HCT116 (cell line): ENCODE measurements at regions not wholly inside any gene's neighbourhood (a gene's known extent, or its start where the extent isn't known, plus 50 kb on each side); places are given as distances from the start of the nearest gene placed in this dataset.

ENCODE experiments used
- ATAC-seq: fragments of 200-7000 bp; cut with Tn5 transposase; 2 replicates; pipeline ENCODE4 v1.9.1; 2020; ENCODE audit warnings: mild to moderate bottlenecking, moderate library complexity
- BruUV-seq: library from RNA; stranded (reverse); fragments of 400-500 nt; replicated peaks from 2 replicates; lab custom pipeline; 2021; lab: Mats Ljungman, UMichigan
- CTCF ChIA-PET: fragments of 300-600 bp; sonication (Branson Sonifier 250); formaldehyde crosslinking; loops from one replicate; lab custom pipeline; 2021; ENCODE audit warnings: antibody characterized with exemption; lab: Charles Lee
- POLR2A ChIA-PET: fragments of 300-600, 350-600 bp; sonication (Branson Sonifier 250); formaldehyde crosslinking; loops from one replicate; lab custom pipeline; 2021; ENCODE audit warnings: antibody characterized with exemption; lab: Charles Lee
- RAD21 ChIA-PET, 2 experiments: fragments of 300-600 bp; sonication (Branson Sonifier 250); formaldehyde crosslinking; loops; one replicate each; lab custom pipeline; 2023; ENCODE audit warnings: low total read pairs in 2 of 2; ENCODE audit not compliant: uncharacterized antibody in 2 of 2, unreplicated experiment in 2 of 2, low non-redundant PET in 1 of 2; lab: Charles Lee
- DNase-seq: peaks from one replicate; pipeline ENCODE4 v3.0.0-alpha.2; 2010; ENCODE audit warnings: low read depth, low spot score
- H2AFZ ChIP-seq: fragments of 200-600 bp; shearing (Covaris generic), sonication (generic); 2 replicates; pipeline ENCODE4 v1.6.1; 2017; ENCODE audit warnings: low read depth, mixed run types, mixed read lengths, antibody characterized with exemption, low read length; ENCODE audit not compliant: poor library complexity, severe bottlenecking
- H3K27ac ChIP-seq: 2 replicates; pipeline ENCODE4 v1.5.1; 2012; ENCODE audit warnings: low read depth, low read length
- H3K27me3 ChIP-seq: fragments of 200-600 bp; sonication (generic); 2 replicates; pipeline ENCODE4 v1.6.1; 2016; ENCODE audit warnings: mixed run types, low read length, mixed read lengths; ENCODE audit not compliant: insufficient read depth
- H3K36me3 ChIP-seq, 2 experiments: fragments of 200-500 bp in 1 of 2; fragments of 200-600 bp in 1 of 2; sonication (Bioruptor generic) in 1 of 2; sonication (generic) in 1 of 2; 2 replicates each; pipeline versions ENCODE4 v1.5.1 to v1.6.1; 2014 to 2016; ENCODE audit warnings: low read length in 2 of 2, inconsistent platforms in 1 of 2, mixed read lengths in 1 of 2, mixed run types in 1 of 2; ENCODE audit not compliant: insufficient read depth in 2 of 2, control insufficient read depth in 1 of 2
- H3K4me1 ChIP-seq, 2 experiments: fragments of 200-600 bp in 1 of 2; sonication (generic) in 1 of 2; 2 replicates each; pipeline versions ENCODE4 v1.5.1 to v1.6.1; 2012 to 2017; ENCODE audit warnings: low read length in 2 of 2, inconsistent platforms in 1 of 2, mild to moderate bottlenecking in 1 of 2, mixed read lengths in 1 of 2, mixed run types in 1 of 2, moderate library complexity in 1 of 2; ENCODE audit not compliant: insufficient read depth in 2 of 2, control insufficient read depth in 1 of 2
- H3K4me2 ChIP-seq: fragments of 200-600 bp; sonication (generic); 2 replicates; pipeline ENCODE4 v1.6.1; 2017; ENCODE audit warnings: mixed run types, low read length, mixed read lengths
- H3K4me3 ChIP-seq, 2 experiments: fragments of 200-600 bp in 1 of 2; sonication (generic) in 1 of 2; replicated peaks in 1 of 2; 2 replicates each; pipeline ENCODE4 v1.5.1; 2011 to 2016; ENCODE audit warnings: low read length in 2 of 2, control low read depth in 1 of 2, low read depth in 1 of 2, mild to moderate bottlenecking in 1 of 2, mixed read lengths in 1 of 2, mixed run types in 1 of 2
- H3K79me2 ChIP-seq: fragments of 200-600 bp; sonication (generic); 2 replicates; pipeline ENCODE4 v1.6.1; 2017; ENCODE audit warnings: mild to moderate bottlenecking, mixed run types, low read length, moderate library complexity, mixed read lengths; ENCODE audit not compliant: insufficient read depth
- H3K9ac ChIP-seq: fragments of 200-600 bp; sonication (generic); 2 replicates; pipeline ENCODE4 v1.6.1; 2016; ENCODE audit warnings: low read length, mixed read lengths
- H3K9me2 ChIP-seq: fragments of 200-600 bp; sonication (generic), shearing (Covaris generic); 2 replicates; pipeline ENCODE4 v1.6.1; 2017; ENCODE audit warnings: mixed run types, mild to moderate bottlenecking, moderate library complexity; ENCODE audit not compliant: insufficient read depth
- H3K9me3 ChIP-seq, 2 experiments: fragments of 200-500 bp in 1 of 2; fragments of 200-600 bp in 1 of 2; sonication (Bioruptor generic) in 1 of 2; sonication (generic) in 1 of 2; 2 replicates each; pipeline ENCODE4 v1.6.1; 2014 to 2017; ENCODE audit warnings: low read length in 2 of 2, mixed read lengths in 2 of 2, inconsistent platforms in 1 of 2, low read depth in 1 of 2, mild to moderate bottlenecking in 1 of 2, mixed run types in 1 of 2, moderate library complexity in 1 of 2; ENCODE audit not compliant: control insufficient read depth in 1 of 2, insufficient read depth in 1 of 2
- H4K20me1 ChIP-seq: fragments of 200-600 bp; sonication (generic), shearing (Covaris generic); 2 replicates; pipeline ENCODE4 v1.6.1; 2017; ENCODE audit warnings: mixed run types, mild to moderate bottlenecking, moderate library complexity; ENCODE audit not compliant: insufficient read depth
- CEBPB ChIP-seq: IDR thresholded peaks from 2 replicates; pipeline ENCODE4 v1.6.1; 2012; ENCODE audit warnings: low read depth
- EZH2phosphoT487 ChIP-seq: fragments of 200-600 bp; IDR thresholded peaks from 2 replicates; pipeline ENCODE4 v1.6.1; 2018; ENCODE audit warnings: antibody characterized with exemption, borderline replicate concordance
- JUND ChIP-seq: IDR thresholded peaks from 2 replicates; pipeline ENCODE4 v1.6.1; 2012
- POLR2AphosphoS5 ChIP-seq: IDR thresholded peaks from 2 replicates; pipeline ENCODE4 v1.6.1; 2011; ENCODE audit warnings: mild to moderate bottlenecking, low read depth, low read length, moderate library complexity
- SIN3A ChIP-seq: IDR thresholded peaks from 2 replicates; pipeline ENCODE4 v1.6.1; 2012; ENCODE audit warnings: low read depth
- SP1 ChIP-seq: IDR thresholded peaks from 2 replicates; pipeline ENCODE4 v1.6.1; 2012; ENCODE audit warnings: low read depth
- SRF ChIP-seq: IDR thresholded peaks from 2 replicates; pipeline ENCODE4 v1.6.1; 2012; ENCODE audit warnings: low read depth
- ZFX ChIP-seq: fragments of 450-650 bp; IDR thresholded peaks from 2 replicates; pipeline ENCODE4 v1.6.1; 2017
- ZNF274 ChIP-seq: fragments of 200-500 bp; sonication (Bioruptor generic); IDR thresholded peaks from 2 replicates; pipeline ENCODE4 v1.6.1; 2014; ENCODE audit warnings: mild to moderate bottlenecking, low read depth, low read length, inconsistent platforms
- intact Hi-C: fragments of 100-400 bp; cut with micrococcal nuclease; formaldehyde crosslinking; loops from 2 replicates; pipeline ENCODE4 v1.10.0; 2022
- TF ChIP-seq, protein P1 (sequence below): IDR thresholded peaks from 2 replicates; pipeline ENCODE4 v1.6.1; 2012
- TF ChIP-seq, protein P2 (sequence below): IDR thresholded peaks from 2 replicates; pipeline ENCODE4 v1.6.1; 2012
- TF ChIP-seq, protein P3 (sequence below): IDR thresholded peaks from 2 replicates; pipeline ENCODE4 v1.6.1; 2012; ENCODE audit warnings: low read depth

DNA sequence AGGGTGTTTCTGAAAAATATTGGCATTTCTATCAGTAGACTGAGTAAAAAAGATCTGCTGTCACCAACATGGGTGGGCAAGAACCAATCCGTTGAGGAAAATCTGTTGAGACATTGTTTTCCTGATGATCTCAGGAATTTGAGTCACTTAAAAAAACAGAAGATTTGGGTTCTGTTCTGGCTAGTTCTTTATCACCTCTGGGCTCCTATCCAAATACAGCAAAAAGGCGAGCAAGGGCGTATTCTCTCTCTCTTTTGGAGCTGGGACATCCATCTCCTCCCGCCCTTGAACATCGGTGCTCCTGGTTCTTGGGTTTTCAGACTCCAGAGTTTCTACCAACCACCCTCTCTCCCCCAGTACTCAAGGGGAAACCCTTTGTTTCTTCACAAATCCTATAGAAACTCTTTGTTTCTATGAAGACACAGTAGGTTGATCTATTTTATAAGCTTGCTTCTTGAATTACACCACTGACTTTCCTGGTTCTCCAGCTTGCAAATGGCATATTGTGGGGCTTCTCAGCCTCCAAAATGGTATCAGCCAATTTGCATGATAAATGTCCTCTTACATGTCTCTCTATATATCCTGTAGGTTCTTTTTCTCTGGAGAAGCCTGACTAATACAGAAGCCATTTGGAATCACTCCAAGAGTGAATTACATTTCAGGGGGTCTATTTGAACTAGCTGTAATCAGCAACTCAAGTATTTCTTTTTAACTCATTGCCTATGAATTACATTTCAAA is 263.9 kb upstream of the TMTC1 start:
- intact Hi-C loops = no loop called here
- ChIA-PET POLR2A (no interaction called here), CTCF (no interaction called here), RAD21 (no interaction called here)
- Histone ChIP-seq H3K4me1 (no peaks in the 10 kb centered on the region), H3K27ac (no peak overlapping the region), H3K4me2 (no peak overlapping the region), H3K4me3 (no peak overlapping the region), H4K20me1 (no peaks in the 10 kb centered on the region), H3K9me2 (no peaks in the 10 kb centered on the region), H3K9me3 (no peaks in the 10 kb centered on the region), H2AFZ (no peak overlapping the region), H3K79me2 (no peaks in the 10 kb centered on the region), H3K27me3 (no peaks in the 10 kb centered on the region), H3K9ac (no peak overlapping the region), H3K36me3 (no peaks in the 10 kb centered on the region)
- BruUV-seq = no TSS peak
- no peak for ATAC-seq
- TF ChIP-seq CEBPB = no peak
- TF ChIP-seq SRF = no peak
- no peak for TF ChIP-seq ZNF274
- TF ChIP-seq, protein P1, sequence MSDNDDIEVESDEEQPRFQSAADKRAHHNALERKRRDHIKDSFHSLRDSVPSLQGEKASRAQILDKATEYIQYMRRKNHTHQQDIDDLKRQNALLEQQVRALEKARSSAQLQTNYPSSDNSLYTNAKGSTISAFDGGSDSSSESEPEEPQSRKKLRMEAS = no peak
- TF ChIP-seq, protein P2, sequence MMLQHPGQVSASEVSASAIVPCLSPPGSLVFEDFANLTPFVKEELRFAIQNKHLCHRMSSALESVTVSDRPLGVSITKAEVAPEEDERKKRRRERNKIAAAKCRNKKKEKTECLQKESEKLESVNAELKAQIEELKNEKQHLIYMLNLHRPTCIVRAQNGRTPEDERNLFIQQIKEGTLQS = no peak
- TF ChIP-seq ZFX = no peak
- TF ChIP-seq POLR2AphosphoS5 = no peak
- no peak for TF ChIP-seq JUND
- DNase-seq = no peak

DNA sequence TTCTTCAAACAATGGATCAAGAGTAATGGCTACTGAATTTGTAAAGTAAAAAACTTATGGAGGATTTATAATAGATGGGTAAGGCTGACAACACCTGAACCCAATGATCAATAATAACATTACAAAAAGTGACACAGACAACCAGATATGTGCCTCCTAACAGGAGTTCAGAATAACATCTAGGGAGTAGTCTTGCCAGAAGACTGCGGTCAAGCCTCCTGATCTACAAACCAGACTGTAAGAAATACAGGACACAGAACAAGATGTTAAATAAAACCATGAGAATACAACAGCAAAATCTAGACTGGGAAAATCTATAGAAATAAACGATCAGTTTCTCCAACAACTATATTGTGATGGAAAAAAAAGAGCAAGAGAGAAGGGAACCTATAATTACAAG is 262.6 kb upstream of the TMTC1 start:
- ChIA-PET POLR2A (no interaction called here), RAD21 (no interaction called here), CTCF (no interaction called here)
- H3K9ac ChIP-seq = no peak overlapping the region
- no peaks in the 10 kb centered on the region for H3K27me3 ChIP-seq
- no peak overlapping the region for H2AFZ ChIP-seq
- DNase-seq = no peak
- ATAC-seq = no peak
- H4K20me1 ChIP-seq = no peaks in the 10 kb centered on the region
- no peak overlapping the region for H3K4me3 ChIP-seq
- no peaks in the 10 kb centered on the region for H3K9me3 ChIP-seq
- H3K4me2 ChIP-seq = no peak overlapping the region
- H3K27ac ChIP-seq = no peak overlapping the region
- TF ChIP-seq, protein P3, sequence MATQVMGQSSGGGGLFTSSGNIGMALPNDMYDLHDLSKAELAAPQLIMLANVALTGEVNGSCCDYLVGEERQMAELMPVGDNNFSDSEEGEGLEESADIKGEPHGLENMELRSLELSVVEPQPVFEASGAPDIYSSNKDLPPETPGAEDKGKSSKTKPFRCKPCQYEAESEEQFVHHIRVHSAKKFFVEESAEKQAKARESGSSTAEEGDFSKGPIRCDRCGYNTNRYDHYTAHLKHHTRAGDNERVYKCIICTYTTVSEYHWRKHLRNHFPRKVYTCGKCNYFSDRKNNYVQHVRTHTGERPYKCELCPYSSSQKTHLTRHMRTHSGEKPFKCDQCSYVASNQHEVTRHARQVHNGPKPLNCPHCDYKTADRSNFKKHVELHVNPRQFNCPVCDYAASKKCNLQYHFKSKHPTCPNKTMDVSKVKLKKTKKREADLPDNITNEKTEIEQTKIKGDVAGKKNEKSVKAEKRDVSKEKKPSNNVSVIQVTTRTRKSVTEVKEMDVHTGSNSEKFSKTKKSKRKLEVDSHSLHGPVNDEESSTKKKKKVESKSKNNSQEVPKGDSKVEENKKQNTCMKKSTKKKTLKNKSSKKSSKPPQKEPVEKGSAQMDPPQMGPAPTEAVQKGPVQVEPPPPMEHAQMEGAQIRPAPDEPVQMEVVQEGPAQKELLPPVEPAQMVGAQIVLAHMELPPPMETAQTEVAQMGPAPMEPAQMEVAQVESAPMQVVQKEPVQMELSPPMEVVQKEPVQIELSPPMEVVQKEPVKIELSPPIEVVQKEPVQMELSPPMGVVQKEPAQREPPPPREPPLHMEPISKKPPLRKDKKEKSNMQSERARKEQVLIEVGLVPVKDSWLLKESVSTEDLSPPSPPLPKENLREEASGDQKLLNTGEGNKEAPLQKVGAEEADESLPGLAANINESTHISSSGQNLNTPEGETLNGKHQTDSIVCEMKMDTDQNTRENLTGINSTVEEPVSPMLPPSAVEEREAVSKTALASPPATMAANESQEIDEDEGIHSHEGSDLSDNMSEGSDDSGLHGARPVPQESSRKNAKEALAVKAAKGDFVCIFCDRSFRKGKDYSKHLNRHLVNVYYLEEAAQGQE = no peak
- no peak for TF ChIP-seq SP1
- no peak for TF ChIP-seq CEBPB
- TF ChIP-seq EZH2phosphoT487 = no peak
- TF ChIP-seq SIN3A = no peak
- TF ChIP-seq, all 23 proteins: peak for 0
- no TSS peak for BruUV-seq
- Histone ChIP-seq H3K36me3 (no peaks in the 10 kb centered on the region), H3K79me2 (no peaks in the 10 kb centered on the region), H3K4me1 (no peaks in the 10 kb centered on the region), H3K9me2 (no peaks in the 10 kb centered on the region)
- intact Hi-C loops = no loop called here
